Body of pancreas (tissue), 4 donors: ENCODE measurements at regions not wholly inside any gene's neighbourhood (a gene's known extent, or its start where the extent isn't known, plus 50 kb on each side); places are given as distances from the start of the nearest gene placed in this dataset.
A peak's percentile ranks its signal among the peaks of the same experiment; 100 is the strongest.

ENCODE experiments used
- ATAC-seq: fragments of 150-250 bp; one replicate; pipeline ENCODE4 v1.9.1; 2016
- DNase-seq, 4 donors: peaks; one replicate each; pipeline ENCODE4 v3.0.0-alpha.2; 2019
- H3K27ac ChIP-seq, 4 donors: fragments of 200-600 bp; sonication (generic); 1 replicate in 3 of 4; 2 replicates in 1 of 4; pipeline versions ENCODE4 v1.5.1 to v1.6.1; 2016 to 2019; ENCODE audit warnings: mild to moderate bottlenecking in 1 of 4, mixed read lengths in 1 of 4, moderate library complexity in 1 of 4
- H3K27me3 ChIP-seq, 2 donors: fragments of 200-600 bp; sonication (generic); one replicate each; pipeline ENCODE4 v1.6.0; 2016; ENCODE audit warnings: mild to moderate bottlenecking in 1 of 2
- H3K36me3 ChIP-seq, 2 donors: fragments of 200-600 bp; sonication (generic); replicated peaks in 1 of 2; 2 replicates each; pipeline ENCODE4 v1.5.1; 2016; ENCODE audit warnings: low read depth in 2 of 2; ENCODE audit not compliant: insufficient read depth in 1 of 2
- H3K4me1 ChIP-seq: fragments of 200-600 bp; sonication (generic); one replicate; pipeline ENCODE4 v1.6.0; 2016
- H3K4me3 ChIP-seq, 2 donors: fragments of 200-600 bp; sonication (generic); 1 replicate in 1 of 2; 2 replicates in 1 of 2; pipeline ENCODE4 v1.5.1; 2016 to 2019
- H3K9me3 ChIP-seq, 3 donors: fragments of 200-600 bp; sonication (generic); 1 replicate in 2 of 3; 2 replicates in 1 of 3; pipeline ENCODE4 v1.5.1; 2016
- POLR2A ChIP-seq, 3 donors: fragments of 450-650 bp; IDR thresholded peaks; one replicate each; pipeline ENCODE4 v1.6.1; 2016; ENCODE audit warnings: antibody characterized with exemption in 3 of 3, mild to moderate bottlenecking in 2 of 3
- WGBS, 2 donors: methylation state at CpG; one replicate each; pipeline ENCODE4 v1.1.5; 2017; 5-methylcytosine and 5-hydroxymethylcytosine counted together
- intact Hi-C: fragments of 100-400 bp; cut with DNase I; formaldehyde crosslinking; loops from one replicate; pipeline ENCODE4 v1.15.1; 2023
- TF ChIP-seq, protein P1 (sequence below), 7 experiments: fragments of 450-650 bp in 4 of 7; fragments of 200-600 bp in 3 of 7; sonication (generic) in 3 of 7; IDR thresholded peaks; one replicate each; pipeline ENCODE4 v1.5.1; 2016 to 2019; ENCODE audit warnings: antibody characterized with exemption in 7 of 7

DNA sequence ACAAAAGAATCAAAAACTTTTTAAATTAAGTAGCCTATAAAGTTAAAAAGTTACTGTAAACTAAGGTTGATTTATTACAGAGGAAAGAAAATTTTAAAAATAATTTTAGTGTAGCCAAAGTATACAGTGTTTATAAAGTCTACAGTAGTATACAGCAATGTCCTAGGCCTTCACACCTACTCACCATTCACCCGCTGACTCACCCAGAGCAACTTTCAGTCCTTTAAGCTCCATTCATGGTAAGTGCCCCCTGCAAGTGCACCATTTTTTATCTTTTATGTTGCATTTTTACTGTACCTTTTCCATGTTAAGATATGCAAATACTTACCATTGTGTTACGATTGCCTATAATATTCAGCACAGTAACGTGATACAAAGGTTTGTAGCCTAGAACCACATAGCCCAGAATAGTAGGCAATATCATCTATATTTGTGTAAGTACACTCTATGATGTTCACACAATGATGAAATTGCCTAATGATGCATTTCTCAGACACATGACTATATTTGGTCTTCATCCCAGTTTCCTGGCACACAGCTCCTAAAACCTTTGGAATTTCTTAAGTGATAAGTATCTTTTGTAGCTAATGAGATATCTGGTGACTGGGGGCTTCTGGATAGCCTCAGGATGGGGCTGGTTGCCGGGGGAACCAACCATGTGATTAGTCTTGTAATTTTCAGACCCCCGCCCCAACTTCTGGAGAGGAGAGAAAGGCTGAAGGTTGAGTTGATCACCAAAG lies 111.0 kb downstream of the MRPL14 start:
- DNase-seq: no peak
- TF ChIP-seq, protein P1, sequence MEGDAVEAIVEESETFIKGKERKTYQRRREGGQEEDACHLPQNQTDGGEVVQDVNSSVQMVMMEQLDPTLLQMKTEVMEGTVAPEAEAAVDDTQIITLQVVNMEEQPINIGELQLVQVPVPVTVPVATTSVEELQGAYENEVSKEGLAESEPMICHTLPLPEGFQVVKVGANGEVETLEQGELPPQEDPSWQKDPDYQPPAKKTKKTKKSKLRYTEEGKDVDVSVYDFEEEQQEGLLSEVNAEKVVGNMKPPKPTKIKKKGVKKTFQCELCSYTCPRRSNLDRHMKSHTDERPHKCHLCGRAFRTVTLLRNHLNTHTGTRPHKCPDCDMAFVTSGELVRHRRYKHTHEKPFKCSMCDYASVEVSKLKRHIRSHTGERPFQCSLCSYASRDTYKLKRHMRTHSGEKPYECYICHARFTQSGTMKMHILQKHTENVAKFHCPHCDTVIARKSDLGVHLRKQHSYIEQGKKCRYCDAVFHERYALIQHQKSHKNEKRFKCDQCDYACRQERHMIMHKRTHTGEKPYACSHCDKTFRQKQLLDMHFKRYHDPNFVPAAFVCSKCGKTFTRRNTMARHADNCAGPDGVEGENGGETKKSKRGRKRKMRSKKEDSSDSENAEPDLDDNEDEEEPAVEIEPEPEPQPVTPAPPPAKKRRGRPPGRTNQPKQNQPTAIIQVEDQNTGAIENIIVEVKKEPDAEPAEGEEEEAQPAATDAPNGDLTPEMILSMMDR (IDR thresholded peaks at IDR 0.05): no peak
- TF ChIP-seq POLR2A (IDR thresholded peaks at IDR 0.05): no peak
- no peaks in the 10 kb centered on the region for H3K27me3 ChIP-seq
- ATAC-seq: no peak
- WGBS, 2 donors: 85 to 92% methylated on average over 5 of the region's 5 CpGs
- H3K9me3 ChIP-seq: no peaks in the 10 kb centered on the region
- intact Hi-C loops: no loop called here
- no peaks in the 10 kb centered on the region for H3K36me3 ChIP-seq
- H3K4me1 ChIP-seq: no peaks in the 10 kb centered on the region
- H3K27ac ChIP-seq: no peak overlapping the region
- no peak overlapping the region for H3K4me3 ChIP-seq

DNA sequence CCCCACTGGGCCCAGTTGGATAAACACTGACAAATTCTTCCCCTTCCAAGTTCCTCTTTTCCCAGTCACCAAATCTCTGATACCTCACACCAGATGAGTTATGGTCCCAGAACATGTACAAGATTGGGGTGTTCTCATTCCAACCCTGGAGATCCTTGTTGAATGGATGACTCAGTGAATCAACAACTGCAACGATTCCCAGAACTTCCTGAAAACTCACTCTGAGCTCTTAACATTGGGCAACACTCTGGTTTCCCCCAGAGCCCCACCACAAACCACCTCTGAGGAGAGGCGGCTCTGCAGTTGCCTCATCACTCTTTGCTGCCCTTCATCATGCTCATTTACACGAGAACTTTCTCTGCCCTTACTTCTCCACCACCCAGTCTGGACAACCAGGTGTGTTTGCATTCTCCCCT lies 115.2 kb downstream of the MRPL14 start:
- 57 to 74% methylated on average over 3 of the region's 3 CpGs for WGBS, 2 donors
- Histone ChIP-seq H3K9me3 (no peaks in the 10 kb centered on the region), H3K4me3 (no peak overlapping the region), H3K4me1 (peaks cover 8% of the 10 kb centered on the region), H3K36me3 (no peaks in the 10 kb centered on the region), H3K27me3 (no peaks in the 10 kb centered on the region), H3K27ac (no peak overlapping the region)
- intact Hi-C loops: no loop called here
- DNase-seq (peak in 1 of 4 donors; percentile 27), ATAC-seq (no peak)
- TF ChIP-seq, protein P1 (IDR thresholded peaks at IDR 0.05): no peak
- no peak for TF ChIP-seq POLR2A (IDR thresholded peaks at IDR 0.05)

DNA sequence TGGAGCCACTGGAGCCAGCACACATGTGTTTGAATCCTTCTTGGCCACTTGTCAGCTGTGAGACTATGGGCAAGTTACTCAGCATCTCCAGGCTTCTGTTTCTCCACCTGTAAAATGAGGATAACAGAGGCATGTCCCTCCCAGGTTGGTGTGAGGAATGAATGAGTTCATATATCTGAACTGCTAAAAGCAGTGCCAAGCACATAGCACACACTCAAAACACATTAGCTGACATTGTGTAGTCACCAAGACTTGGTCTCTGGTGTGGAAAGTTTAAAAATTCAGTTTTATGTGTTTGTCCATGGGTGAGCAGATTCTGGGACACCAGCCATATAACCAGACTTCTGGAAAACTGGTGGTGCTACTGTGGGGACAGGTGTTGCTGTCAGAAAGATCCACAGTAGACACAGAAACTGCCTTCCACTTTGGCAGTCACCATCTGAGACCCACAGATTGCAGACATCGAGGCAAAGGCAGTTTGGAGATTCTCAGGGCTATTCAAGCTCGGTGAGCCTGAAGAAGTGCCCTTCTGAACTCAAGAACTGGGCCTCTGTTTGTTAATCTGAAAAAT lies 115.8 kb downstream of the MRPL14 start:
- no peak for TF ChIP-seq POLR2A (IDR thresholded peaks at IDR 0.05)
- TF ChIP-seq, protein P1 (IDR thresholded peaks at IDR 0.05): no peak
- DNase-seq: no peak
- Histone ChIP-seq H3K27me3 (no peaks in the 10 kb centered on the region), H3K36me3 (no peaks in the 10 kb centered on the region), H3K4me1 (peaks cover 8% of the 10 kb centered on the region), H3K9me3 (no peaks in the 10 kb centered on the region), H3K27ac (no peak overlapping the region), H3K4me3 (no peak overlapping the region)
- no peak for ATAC-seq
- intact Hi-C loops: no loop called here
- 75 to 79% methylated on average over 2 of the region's 2 CpGs for WGBS, 2 donors

DNA sequence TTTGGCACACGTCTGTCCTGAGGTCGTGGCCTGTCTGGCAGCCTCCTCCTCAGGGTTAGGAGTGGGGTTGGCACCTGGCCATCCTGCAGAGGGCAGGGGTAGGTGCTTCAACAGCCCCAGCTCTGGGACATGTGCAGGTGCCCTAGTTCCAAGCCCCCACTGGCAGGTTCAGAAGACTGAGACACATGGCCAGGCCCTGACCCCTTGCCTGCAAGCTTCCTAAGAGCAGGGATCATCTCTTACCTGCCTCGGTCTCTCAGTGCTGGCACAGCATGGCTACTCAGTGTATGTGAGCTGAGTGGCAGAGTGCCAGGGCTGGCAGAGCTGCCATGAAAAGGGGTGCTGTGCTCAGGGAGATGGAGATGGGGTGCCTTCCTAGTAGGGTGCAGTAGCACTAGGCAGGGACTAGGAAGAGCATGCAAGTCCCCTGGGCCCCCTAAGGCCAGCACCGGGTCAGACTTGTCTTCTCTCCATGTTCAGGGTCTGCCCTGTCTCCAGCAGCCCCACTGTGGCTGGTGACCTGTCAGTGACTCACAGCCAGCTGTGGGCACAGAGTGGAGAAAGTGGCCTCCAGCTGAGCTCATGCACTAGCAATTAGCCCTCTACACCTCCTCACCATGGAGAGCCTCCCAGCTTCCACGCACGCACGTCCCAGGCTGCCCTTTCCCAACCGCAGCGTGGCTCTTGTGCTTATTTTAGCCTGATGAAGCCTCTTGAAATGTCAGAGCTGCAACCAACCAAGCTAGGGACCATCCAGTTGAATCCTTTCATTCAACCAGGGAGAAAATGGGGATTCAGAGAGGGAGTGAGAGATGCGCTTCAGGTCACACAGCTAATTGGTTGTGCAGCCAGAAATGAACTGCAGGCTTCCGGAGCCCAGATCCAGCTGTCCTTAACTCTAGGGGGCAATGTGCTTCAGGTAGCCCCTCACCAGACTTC lies 116.6 kb downstream of the MRPL14 start:
- Histone ChIP-seq H3K4me3 (no peak overlapping the region), H3K9me3 (no peaks in the 10 kb centered on the region), H3K27ac (no peak overlapping the region), H3K27me3 (no peaks in the 10 kb centered on the region), H3K36me3 (no peaks in the 10 kb centered on the region), H3K4me1 (peaks cover 15% of the 10 kb centered on the region)
- DNase-seq: peak in 3 of 4 donors; percentile 24 to 52 (median 45)
- TF ChIP-seq POLR2A (IDR thresholded peaks at IDR 0.05): no peak
- TF ChIP-seq, protein P1 (IDR thresholded peaks at IDR 0.05): no peak
- WGBS, 2 donors: 72 to 79% methylated on average over 10 to 11 of the region's 11 CpGs
- ATAC-seq: no peak
- intact Hi-C loops: no loop called here
